GM19043 (cell line): ENCODE measurements at regions not wholly inside any gene's neighbourhood (a gene's known extent, or its start where the extent isn't known, plus 50 kb on each side); places are given as distances from the start of the nearest gene placed in this dataset.

Source experiments
- ATAC-seq: cut with Tn5 transposase; IDR thresholded peaks from one replicate; pipeline ENCODE4 v1.9.1; 2021; ENCODE audit warnings: low read depth; ENCODE audit not compliant: unreplicated experiment

GRCh38 chr6:23329086-23329485, 759.7 kb downstream of the HDGFL1 start:
- ATAC-seq: no peak

- ATAC-seq: no peak
These were observed 761.3 kb downstream of the HDGFL1 start for GRCh38 chr6:23330632-23331031.

- no peak for ATAC-seq
These were observed 765.0 kb downstream of the HDGFL1 start for GRCh38 chr6:23334360-23334759.

GRCh38 chr6:23335894-23336293, 766.5 kb downstream of the HDGFL1 start:
- no peak for ATAC-seq

GRCh38 chr6:23339268-23339667, 769.9 kb downstream of the HDGFL1 start:
- ATAC-seq: no peak

GRCh38 chr6:23340271-23340670, 770.9 kb downstream of the HDGFL1 start:
- no peak for ATAC-seq

GRCh38 chr6:23343610-23344306, 774.4 kb downstream of the HDGFL1 start:
- no peak for ATAC-seq

- ATAC-seq: no peak
These were observed 777.8 kb upstream of the NRSN1 start for GRCh38 chr6:23348185-23348584.

GRCh38 chr6:23349521-23350147, 776.4 kb upstream of the NRSN1 start:
- ATAC-seq: no peak

- ATAC-seq: no peak
These were observed 775.1 kb upstream of the NRSN1 start for GRCh38 chr6:23350752-23351453.

GRCh38 chr6:23354004-23354403, 772.0 kb upstream of the NRSN1 start:
- ATAC-seq: no peak

- ATAC-seq: no peak
These were observed 768.7 kb upstream of the NRSN1 start for GRCh38 chr6:23357185-23357766.

GRCh38 chr6:23365732-23366131, 760.3 kb upstream of the NRSN1 start:
- ATAC-seq: no peak

- no peak for ATAC-seq
These were observed 758.7 kb upstream of the NRSN1 start for GRCh38 chr6:23367311-23367710.

GRCh38 chr6:23368557-23368956, 757.5 kb upstream of the NRSN1 start:
- ATAC-seq: no peak

GRCh38 chr6:23370051-23370450, 756.0 kb upstream of the NRSN1 start:
- no peak for ATAC-seq

GRCh38 chr6:23371132-23371915, 754.7 kb upstream of the NRSN1 start:
- no peak for ATAC-seq

- ATAC-seq: no peak
These were observed 748.2 kb upstream of the NRSN1 start for GRCh38 chr6:23377830-23378229.

- ATAC-seq: no peak
These were observed 745.5 kb upstream of the NRSN1 start for GRCh38 chr6:23380465-23380864.

- no peak for ATAC-seq
These were observed 737.8 kb upstream of the NRSN1 start for GRCh38 chr6:23388086-23388783.
